GM19240 (cell line): ENCODE measurements at regions not wholly inside any gene's neighbourhood (a gene's known extent, or its start where the extent isn't known, plus 50 kb on each side); places are given as distances from the start of the nearest gene placed in this dataset.
"Not testable (repeated sequence)": the region's sequence is repeated elsewhere in the genome, so short reads cannot be mapped to it uniquely, and the experiment has no call there.

Source experiments
- DNase-seq: peaks from one replicate; pipeline ENCODE4 v3.0.0; 2011; ENCODE audit warnings: low spot score; ENCODE audit not compliant: insufficient read length

DNA sequence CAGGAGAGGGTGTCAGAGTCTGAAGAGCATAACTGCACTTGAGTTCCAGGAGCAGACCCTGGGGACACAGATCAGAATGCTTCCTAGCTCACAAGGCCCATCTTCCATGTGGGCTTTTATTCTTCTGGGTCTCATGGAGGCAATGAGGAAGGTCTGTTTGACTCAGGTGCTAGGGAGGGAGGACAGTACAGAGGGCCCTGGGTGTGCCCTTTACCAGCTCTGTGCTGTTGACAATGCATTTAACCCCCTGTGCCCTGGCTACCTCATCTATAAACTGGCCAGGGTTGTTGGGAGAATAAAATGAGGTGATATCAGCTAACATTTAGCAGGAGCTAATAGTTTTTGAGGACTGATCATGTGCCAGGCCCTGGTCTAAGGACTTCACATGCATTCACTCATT is 318.0 kb downstream of the DMAC1 start:
- DNase-seq, result no peak

GRCh38 chr9:7479300-7479699 is 320.3 kb downstream of the DMAC1 start:
- DNase-seq, result no peak

DNA sequence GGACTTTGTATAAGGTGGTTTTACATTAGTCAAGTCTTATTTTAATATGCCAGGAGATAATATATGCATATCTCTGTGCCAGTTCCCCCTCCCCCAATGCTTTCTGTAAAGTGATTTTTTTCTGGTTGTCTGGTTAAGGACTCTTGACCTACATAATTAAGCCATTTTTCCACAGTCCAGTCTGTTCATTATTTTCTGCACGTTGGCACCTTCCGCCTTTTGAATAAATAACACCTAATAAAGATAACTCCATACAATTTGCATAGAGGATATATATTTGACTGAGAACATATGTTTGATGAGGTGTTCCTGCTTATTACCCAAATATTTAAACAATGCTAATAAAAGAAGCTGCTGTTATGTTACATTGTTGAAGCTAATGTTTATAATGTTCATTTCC is 320.9 kb downstream of the DMAC1 start:
- DNase-seq, result no peak

GRCh38 chr9:7467186-7467585 is 332.4 kb downstream of the DMAC1 start:
- DNase-seq, result no peak

- DNase-seq, result no peak
Measured at GRCh38 chr9:7461791-7462190, 337.8 kb downstream of the DMAC1 start.

GRCh38 chr9:7456793-7457530 is 342.6 kb downstream of the DMAC1 start:
- no peak for DNase-seq

- DNase-seq, result no peak
Measured at GRCh38 chr9:7456377-7456776, 343.2 kb downstream of the DMAC1 start.

GRCh38 chr9:7454624-7455023 is 345.0 kb downstream of the DMAC1 start:
- no peak for DNase-seq

GRCh38 chr9:7452378-7452777 is 347.2 kb downstream of the DMAC1 start:
- no peak for DNase-seq

GRCh38 chr9:7451062-7451461 is 348.5 kb downstream of the DMAC1 start:
- DNase-seq, result no peak

GRCh38 chr9:7443541-7443940 is 356.0 kb downstream of the DMAC1 start:
- DNase-seq, result no peak

DNA sequence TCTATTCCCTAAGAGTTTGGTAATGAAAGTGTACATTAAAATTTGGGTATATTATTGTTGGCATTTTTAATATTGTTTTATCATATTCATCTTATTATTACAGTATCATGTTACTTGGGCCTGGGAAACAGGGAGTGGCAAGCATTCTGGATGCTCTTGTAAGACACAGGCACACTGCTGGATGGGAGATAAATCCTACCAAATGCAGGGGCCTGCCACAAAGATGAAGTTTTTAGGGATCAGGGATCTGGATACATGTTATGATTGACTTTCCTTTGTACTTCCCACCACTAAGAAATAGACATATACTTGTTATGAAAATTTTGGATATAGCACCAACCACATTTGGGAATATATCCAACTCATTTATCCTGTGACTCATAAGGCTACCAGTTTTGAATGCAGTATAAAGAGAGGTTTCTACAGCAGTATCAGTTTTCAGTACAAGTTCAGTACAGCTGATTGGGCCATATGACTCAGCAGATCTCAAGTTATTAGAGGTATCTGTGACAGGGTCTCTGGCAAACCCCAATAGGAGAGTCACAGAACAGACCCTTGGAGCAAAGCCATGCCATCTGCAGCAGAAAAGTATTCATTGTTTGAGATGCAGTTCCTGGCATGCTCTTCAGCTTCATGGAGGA is 360.1 kb downstream of the DMAC1 start:
- DNase-seq, result no peak

DNA sequence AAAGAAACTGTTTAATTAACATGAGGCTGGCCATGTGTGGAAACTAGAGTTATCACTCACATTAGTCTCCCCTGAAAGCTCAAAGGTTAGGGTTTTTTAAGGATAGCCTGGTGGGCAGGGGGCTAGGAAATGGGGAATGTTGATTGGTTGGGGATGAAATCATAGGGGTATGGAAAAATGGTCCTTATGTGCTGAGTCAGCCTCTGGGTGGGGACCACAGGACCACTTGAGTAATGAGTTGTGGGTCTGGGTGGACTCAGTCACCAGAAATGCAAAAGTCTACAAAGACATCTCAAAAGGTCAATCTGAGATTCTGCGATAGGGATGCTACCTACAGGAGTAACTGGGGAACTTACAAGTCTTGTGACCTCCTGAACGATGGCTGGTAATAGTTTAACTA is 362.8 kb downstream of the DMAC1 start:
- DNase-seq, result no peak

GRCh38 chr9:7433508-7434292 is 365.9 kb downstream of the DMAC1 start:
- no peak for DNase-seq

GRCh38 chr9:7432989-7433388 is 366.6 kb downstream of the DMAC1 start:
- DNase-seq, result no peak

DNA sequence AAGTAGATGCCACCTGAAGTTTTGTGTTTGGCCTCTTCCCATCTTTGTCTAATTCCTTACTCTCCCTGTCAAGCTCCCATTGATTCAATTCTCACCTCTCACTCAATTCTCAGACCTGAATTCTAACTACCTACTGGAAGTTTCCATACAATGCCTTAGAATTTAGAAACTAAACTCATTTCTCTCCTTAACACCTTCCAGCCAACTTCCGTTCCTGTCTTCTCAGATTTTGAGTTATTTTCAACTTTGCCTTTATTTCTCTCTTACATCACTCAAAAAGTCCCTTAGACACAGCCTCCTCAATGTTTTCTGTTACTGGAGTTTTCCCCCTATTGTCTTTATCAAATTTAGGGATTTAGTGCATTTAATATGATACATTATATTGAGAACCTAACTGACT is 382.2 kb downstream of the DMAC1 start:
- not testable (repeated sequence) for DNase-seq

DNA sequence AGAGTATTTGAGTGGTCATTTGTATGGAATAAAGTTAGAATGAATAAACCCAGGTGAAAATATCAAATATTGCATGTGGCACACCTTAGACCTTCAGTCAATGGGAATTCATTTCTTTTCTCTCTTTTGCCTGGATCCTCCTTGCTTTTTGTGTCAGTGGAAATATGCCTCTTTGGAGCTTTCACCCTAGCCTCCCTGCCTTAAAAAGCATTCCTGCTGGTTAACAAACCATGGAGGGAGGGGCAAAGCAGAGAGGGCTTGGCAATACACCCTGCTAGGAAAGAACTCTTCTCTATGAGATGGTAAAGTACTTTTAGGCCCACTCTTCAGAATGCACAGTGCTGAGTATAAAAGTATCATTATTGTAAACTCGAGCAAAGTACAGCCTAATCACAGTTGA is 383.7 kb downstream of the DMAC1 start:
- DNase-seq, result no peak

GRCh38 chr9:7408845-7409244 is 390.7 kb downstream of the DMAC1 start:
- no peak for DNase-seq

GRCh38 chr9:7407246-7407645 is 392.3 kb downstream of the DMAC1 start:
- no peak for DNase-seq

- no peak for DNase-seq
Measured at GRCh38 chr9:7405924-7406604, 393.5 kb downstream of the DMAC1 start.

DNA sequence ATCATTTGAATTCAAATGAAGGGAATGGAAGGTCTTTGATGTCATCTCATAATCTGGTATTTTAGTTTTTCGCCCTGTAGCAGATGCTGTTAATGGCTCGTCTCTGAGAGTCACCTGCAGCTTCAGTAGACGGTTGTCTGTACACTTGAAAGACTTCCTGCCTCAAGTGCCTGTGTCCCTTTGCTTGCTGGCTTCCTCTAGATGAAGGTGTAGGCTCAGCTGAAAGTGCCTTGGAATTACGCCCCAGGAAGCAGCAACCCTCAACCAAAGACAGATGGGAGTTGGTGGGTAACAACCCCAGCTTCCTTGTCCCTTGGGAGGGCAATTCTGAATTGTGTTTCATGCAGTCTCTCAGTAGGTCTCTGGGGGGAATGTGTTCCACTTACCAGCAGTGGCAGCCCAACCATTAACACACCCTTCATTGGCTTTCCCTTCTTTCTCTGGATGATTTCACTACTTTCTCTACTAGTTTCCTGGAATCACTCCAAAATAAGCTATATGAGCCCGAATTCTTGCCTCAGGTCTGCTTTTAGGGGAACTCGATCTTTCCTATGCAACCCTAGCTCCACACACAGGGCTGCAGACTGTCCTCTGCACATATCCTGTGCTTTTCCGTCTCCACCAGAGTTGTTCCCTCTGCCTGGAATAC is 395.6 kb downstream of the DMAC1 start:
- DNase-seq, result no peak
